Glutamatergic neuron (in vitro differentiated cells): ENCODE measurements at regions not wholly inside any gene's neighbourhood (a gene's known extent, or its start where the extent isn't known, plus 50 kb on each side); places are given as distances from the start of the nearest gene placed in this dataset.

Experiments used
- DNase-seq: peaks from one replicate; pipeline ENCODE4 v3.0.0; 2022
- H3K27ac Mint-ChIP-seq: one replicate; pipeline ENCODE4 v1.8.0; 2020; ENCODE audit warnings: mild to moderate bottlenecking, mixed read lengths, inconsistent platforms; ENCODE audit not compliant: unreplicated experiment
- H3K27me3 Mint-ChIP-seq: one replicate; pipeline ENCODE4 v1.8.0; 2020; ENCODE audit warnings: mild to moderate bottlenecking, moderate library complexity, mixed read lengths, inconsistent platforms; ENCODE audit not compliant: unreplicated experiment
- H3K36me3 Mint-ChIP-seq: one replicate; pipeline ENCODE4 v1.8.0; 2020; ENCODE audit warnings: mild to moderate bottlenecking, mixed read lengths, inconsistent platforms; ENCODE audit not compliant: unreplicated experiment
- H3K4me1 Mint-ChIP-seq: one replicate; pipeline ENCODE4 v1.8.0; 2020; ENCODE audit warnings: mild to moderate bottlenecking, low read depth, mixed read lengths, inconsistent platforms; ENCODE audit not compliant: unreplicated experiment
- H3K4me3 Mint-ChIP-seq: one replicate; pipeline ENCODE4 v1.8.0; 2020; ENCODE audit warnings: mild to moderate bottlenecking, mixed read lengths, inconsistent platforms; ENCODE audit not compliant: unreplicated experiment
- H3K9me3 Mint-ChIP-seq: one replicate; pipeline ENCODE4 v1.8.0; 2020; ENCODE audit warnings: mild to moderate bottlenecking, moderate library complexity, mixed read lengths, inconsistent platforms; ENCODE audit not compliant: unreplicated experiment
- TF ChIP-seq, protein P1 (sequence below): fragments of 200-600 bp; sonication (generic); IDR thresholded peaks from one replicate; pipeline ENCODE4 v1.5.0; 2021; ENCODE audit not compliant: partially characterized antibody, unreplicated experiment

DNA sequence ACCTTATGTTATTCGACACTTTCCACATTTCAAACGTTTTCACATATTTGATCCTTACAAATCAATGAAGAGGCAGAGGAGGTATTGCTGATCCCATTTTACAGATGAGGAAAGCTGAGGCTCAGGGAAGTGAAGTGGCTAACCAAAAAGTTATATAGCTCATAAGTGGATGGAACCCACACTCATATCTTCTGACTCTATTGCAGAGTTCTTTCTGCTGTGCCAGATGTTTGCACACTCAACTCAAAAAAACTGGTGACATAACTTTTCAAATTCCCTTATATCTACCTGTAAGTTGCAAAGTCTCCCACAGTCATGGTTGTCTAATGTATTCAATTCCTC lies 84.0 kb upstream of the SETMAR start:
- Mint-ChIP-seq H3K27ac (no peak overlapping the region), H3K27me3 (peaks cover 2% of the 10 kb centered on the region), H3K4me3 (no peak overlapping the region), H3K36me3 (peaks cover 3% of the 10 kb centered on the region), H3K9me3 (peaks cover 1% of the 10 kb centered on the region), H3K4me1 (peaks cover 11% of the 10 kb centered on the region)
- TF ChIP-seq, protein P1, sequence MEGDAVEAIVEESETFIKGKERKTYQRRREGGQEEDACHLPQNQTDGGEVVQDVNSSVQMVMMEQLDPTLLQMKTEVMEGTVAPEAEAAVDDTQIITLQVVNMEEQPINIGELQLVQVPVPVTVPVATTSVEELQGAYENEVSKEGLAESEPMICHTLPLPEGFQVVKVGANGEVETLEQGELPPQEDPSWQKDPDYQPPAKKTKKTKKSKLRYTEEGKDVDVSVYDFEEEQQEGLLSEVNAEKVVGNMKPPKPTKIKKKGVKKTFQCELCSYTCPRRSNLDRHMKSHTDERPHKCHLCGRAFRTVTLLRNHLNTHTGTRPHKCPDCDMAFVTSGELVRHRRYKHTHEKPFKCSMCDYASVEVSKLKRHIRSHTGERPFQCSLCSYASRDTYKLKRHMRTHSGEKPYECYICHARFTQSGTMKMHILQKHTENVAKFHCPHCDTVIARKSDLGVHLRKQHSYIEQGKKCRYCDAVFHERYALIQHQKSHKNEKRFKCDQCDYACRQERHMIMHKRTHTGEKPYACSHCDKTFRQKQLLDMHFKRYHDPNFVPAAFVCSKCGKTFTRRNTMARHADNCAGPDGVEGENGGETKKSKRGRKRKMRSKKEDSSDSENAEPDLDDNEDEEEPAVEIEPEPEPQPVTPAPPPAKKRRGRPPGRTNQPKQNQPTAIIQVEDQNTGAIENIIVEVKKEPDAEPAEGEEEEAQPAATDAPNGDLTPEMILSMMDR: no peak
- no peak for DNase-seq

DNA sequence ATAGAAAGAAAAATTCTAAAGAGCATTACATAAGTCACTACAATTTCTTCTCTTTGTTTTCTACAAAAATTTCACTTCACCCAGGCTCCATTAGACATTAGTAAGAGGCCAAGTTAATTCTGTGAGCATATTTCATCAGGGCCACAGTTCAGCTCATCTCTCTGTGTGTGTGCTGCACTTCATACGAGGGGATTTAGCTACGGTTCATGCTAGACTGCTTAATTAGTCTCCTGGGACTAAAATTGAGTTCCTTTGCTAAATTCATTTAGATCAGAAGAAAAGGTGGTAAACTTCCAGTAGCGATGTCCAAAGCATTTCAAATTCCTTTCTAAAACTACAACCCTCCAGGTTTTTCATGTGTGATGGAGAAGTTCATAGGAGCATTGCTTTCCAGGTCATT lies 83.1 kb upstream of the SETMAR start:
- DNase-seq: no peak
- Mint-ChIP-seq H3K9me3 (peaks cover 1% of the 10 kb centered on the region), H3K4me3 (no peak overlapping the region), H3K27me3 (peaks cover 2% of the 10 kb centered on the region), H3K36me3 (no peaks in the 10 kb centered on the region), H3K27ac (no peak overlapping the region), H3K4me1 (peaks cover 11% of the 10 kb centered on the region)
- TF ChIP-seq, protein P1: no peak

DNA sequence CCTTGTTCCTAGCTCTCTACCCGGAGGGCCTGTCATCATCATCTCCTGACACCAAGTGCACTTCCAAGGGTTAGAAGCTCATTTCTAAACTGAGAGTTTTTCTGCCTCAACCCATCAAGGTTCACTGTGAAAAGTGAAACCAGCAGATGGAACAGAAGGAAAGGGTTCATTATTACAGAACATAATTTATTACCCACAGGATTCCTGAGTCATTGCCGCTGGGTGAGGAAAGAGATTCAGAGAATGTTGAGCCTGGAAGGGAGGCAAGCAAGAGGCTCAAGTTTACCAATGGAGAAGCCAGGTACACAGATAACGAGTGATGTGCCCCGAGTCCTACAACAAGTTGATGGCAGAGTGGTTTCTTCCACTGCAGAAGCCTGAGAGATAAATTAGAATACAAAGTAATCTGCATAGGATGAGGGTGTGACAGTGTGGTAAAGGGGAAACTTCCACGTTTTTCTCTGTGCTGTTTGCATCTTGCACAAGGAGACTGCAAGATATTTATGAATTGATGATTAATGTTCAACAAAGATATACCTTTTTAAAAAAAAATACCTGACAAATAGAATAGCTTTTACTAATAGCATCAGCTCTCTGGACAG lies 80.5 kb upstream of the SETMAR start:
- TF ChIP-seq, protein P1: no peak
- Mint-ChIP-seq H3K4me3 (no peak overlapping the region), H3K36me3 (no peaks in the 10 kb centered on the region), H3K4me1 (peaks cover 21% of the 10 kb centered on the region), H3K27me3 (no peaks in the 10 kb centered on the region), H3K9me3 (peaks cover 1% of the 10 kb centered on the region), H3K27ac (no peak overlapping the region)
- no peak for DNase-seq

DNA sequence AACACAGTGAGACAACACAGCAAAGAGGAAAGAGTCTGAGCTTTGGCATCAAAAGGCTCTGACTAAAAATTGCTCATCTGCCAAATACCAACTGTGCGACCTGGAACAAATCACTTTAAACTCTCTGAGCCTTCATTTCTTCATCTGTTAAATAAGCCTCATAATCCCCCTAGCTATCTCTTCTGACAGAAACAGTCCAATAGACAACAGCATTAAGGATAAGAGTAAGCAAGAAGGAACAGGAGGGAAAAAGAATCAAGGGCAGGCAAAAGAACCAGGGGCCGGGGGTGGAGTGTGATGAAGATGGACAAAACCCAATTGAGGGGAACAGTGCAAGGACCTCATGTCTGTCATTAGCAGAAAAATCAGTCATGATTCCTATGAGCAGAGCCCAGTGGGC lies 79.4 kb upstream of the SETMAR start:
- TF ChIP-seq, protein P1: no peak
- Mint-ChIP-seq H3K27ac (no peak overlapping the region), H3K9me3 (peaks cover 8% of the 10 kb centered on the region), H3K27me3 (peaks cover 5% of the 10 kb centered on the region), H3K4me1 (peaks cover 30% of the 10 kb centered on the region), H3K36me3 (no peaks in the 10 kb centered on the region), H3K4me3 (no peak overlapping the region)
- no peak for DNase-seq

DNA sequence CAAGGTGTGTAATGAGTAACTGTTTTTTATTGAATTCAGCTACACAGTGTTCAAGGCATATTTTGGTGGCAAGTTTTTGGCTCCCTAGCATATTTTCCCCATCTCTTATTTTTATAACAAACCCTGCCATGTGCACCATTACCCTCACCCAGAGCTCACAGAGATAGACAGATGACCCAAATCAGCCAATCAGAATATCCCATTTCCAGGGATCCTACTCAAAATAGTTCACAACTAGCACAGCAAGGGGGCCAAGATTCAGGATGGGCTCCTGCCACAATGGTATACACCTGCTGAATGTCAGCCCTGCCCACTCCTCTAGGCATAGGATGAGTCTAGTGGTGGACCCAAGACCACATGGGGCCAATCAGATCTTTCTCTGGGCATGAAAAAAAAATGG lies 78.8 kb upstream of the SETMAR start:
- Mint-ChIP-seq H3K4me1 (peaks cover 35% of the 10 kb centered on the region), H3K27ac (no peak overlapping the region), H3K9me3 (peaks cover 8% of the 10 kb centered on the region), H3K27me3 (peaks cover 5% of the 10 kb centered on the region), H3K36me3 (no peaks in the 10 kb centered on the region), H3K4me3 (no peak overlapping the region)
- no peak for DNase-seq
- TF ChIP-seq, protein P1: no peak
